ENCODE measurements at regions not wholly inside any gene's neighbourhood (a gene's known extent, or its start where the extent isn't known, plus 50 kb on each side); places are given as distances from the start of the nearest gene placed in this dataset.
A peak's percentile ranks its signal among the peaks of the same experiment; 100 is the strongest.

GRCh38 chr11:81892770-81893635 lies 840.7 kb downstream of the FAM181B start:
- Histone ChIP-seq H3K27me3 (ENCODE audit: control insufficient read depth, insufficient read depth, low read length) (no peaks in the 10 kb centered on the region), H3K36me3 (ENCODE audit: control insufficient read depth in 2 of 3, insufficient read depth in 3 of 3, low read length in 3 of 3) (no peaks in the 10 kb centered on the region), H3K9me3 (ENCODE audit: control insufficient read depth in 2 of 3, insufficient read depth in 1 of 3, low read length in 3 of 3) (peaks cover 0 to 9% (median 0%) of the 10 kb centered on the region in 3 donors), H3K27ac (ENCODE audit: low read depth in 2 of 2, low read length in 2 of 2) (no peak overlapping the region), H3K4me3 (ENCODE audit: low read length in 3 of 3) (no peak overlapping the region), H3K4me1 (ENCODE audit: control insufficient read depth in 2 of 3, insufficient read depth in 2 of 3, low read depth in 1 of 3, low read length in 3 of 3) (no peaks in the 10 kb centered on the region), H3K9ac (ENCODE audit: low read length in 3 of 3) (no peak overlapping the region)
- FAIRE-seq (no peak), DNase-seq (peak in 1 of 5 donors; percentile 40)
- no peak for TF ChIP-seq CTCF (IDR thresholded peaks at IDR 0.05; ENCODE audit: borderline replicate concordance, extremely low read depth, insufficient read depth)
- intact Hi-C loops (cut with DNase I) = no loop called here

GRCh38 chr11:81888391-81888790 lies 845.3 kb downstream of the FAM181B start:
- Histone ChIP-seq H3K4me1 (ENCODE audit: control insufficient read depth in 2 of 3, insufficient read depth in 2 of 3, low read depth in 1 of 3, low read length in 3 of 3) (no peaks in the 10 kb centered on the region), H3K27ac (ENCODE audit: low read depth in 2 of 2, low read length in 2 of 2) (no peak overlapping the region), H3K27me3 (ENCODE audit: control insufficient read depth, insufficient read depth, low read length) (no peaks in the 10 kb centered on the region), H3K4me3 (ENCODE audit: low read length in 3 of 3) (no peak overlapping the region), H3K9me3 (ENCODE audit: control insufficient read depth in 2 of 3, insufficient read depth in 1 of 3, low read length in 3 of 3) (peaks cover 0 to 9% (median 0%) of the 10 kb centered on the region in 3 donors), H3K36me3 (ENCODE audit: control insufficient read depth in 2 of 3, insufficient read depth in 3 of 3, low read length in 3 of 3) (no peaks in the 10 kb centered on the region), H3K9ac (ENCODE audit: low read length in 3 of 3) (no peak overlapping the region)
- FAIRE-seq (no peak), DNase-seq (no peak)
- no peak for TF ChIP-seq CTCF (IDR thresholded peaks at IDR 0.05; ENCODE audit: borderline replicate concordance, extremely low read depth, insufficient read depth)
- intact Hi-C loops (cut with DNase I) = no loop called here

- no peaks in the 10 kb centered on the region for H3K4me1 ChIP-seq (ENCODE audit: control insufficient read depth in 2 of 3, insufficient read depth in 2 of 3, low read depth in 1 of 3, low read length in 3 of 3)
- peaks cover 0 to 9% (median 0%) of the 10 kb centered on the region in 3 donors for H3K9me3 ChIP-seq (ENCODE audit: control insufficient read depth in 2 of 3, insufficient read depth in 1 of 3, low read length in 3 of 3)
- intact Hi-C loops (cut with DNase I) = no loop called here
- H3K36me3 ChIP-seq (ENCODE audit: control insufficient read depth in 2 of 3, insufficient read depth in 3 of 3, low read length in 3 of 3) = no peaks in the 10 kb centered on the region
- H3K27me3 ChIP-seq (ENCODE audit: control insufficient read depth, insufficient read depth, low read length) = no peaks in the 10 kb centered on the region
- DNase-seq (no peak), FAIRE-seq (no peak)
- H3K9ac ChIP-seq (ENCODE audit: low read length in 3 of 3) = no peak overlapping the region
- H3K4me3 ChIP-seq (ENCODE audit: low read length in 3 of 3) = no peak overlapping the region
- no peak overlapping the region for H3K27ac ChIP-seq (ENCODE audit: low read depth in 2 of 2, low read length in 2 of 2)
- TF ChIP-seq CTCF (IDR thresholded peaks at IDR 0.05; ENCODE audit: borderline replicate concordance, extremely low read depth, insufficient read depth) = no peak
These were observed 846.0 kb downstream of the FAM181B start for GRCh38 chr11:81887671-81888070.
